ENCODE measurements at regions not wholly inside any gene's neighbourhood (a gene's known extent, or its start where the extent isn't known, plus 50 kb on each side); places are given as distances from the start of the nearest gene placed in this dataset.
A peak's percentile ranks its signal among the peaks of the same experiment; 100 is the strongest.
"Not testable (repeated sequence)": the region's sequence is repeated elsewhere in the genome, so short reads cannot be mapped to it uniquely, and the experiment has no call there.

DNA sequence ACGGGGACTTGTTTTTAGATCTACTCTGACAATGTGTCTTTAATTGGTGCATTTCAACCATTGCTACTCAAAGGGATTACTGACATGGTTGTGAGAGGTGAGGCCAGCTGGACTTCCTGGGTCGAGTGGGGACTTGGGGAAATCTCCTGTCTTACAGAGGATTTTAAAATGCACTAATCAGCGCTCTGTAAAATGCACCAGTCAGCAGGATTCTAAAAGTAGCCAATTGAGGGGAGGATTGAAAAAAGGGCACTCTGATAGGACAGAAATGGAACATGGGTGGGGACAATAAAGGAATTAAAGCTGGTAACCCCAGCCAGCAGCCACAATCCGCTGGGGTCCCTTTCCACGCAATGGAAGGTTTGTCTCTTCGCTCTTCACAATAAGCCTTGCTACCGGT, 122.5 kb upstream of the SNRPN start:
- Histone ChIP-seq H3K27ac (no peak overlapping the region), H3K4me3 (no peak overlapping the region), H3K36me3 (no peaks in the 10 kb centered on the region), H3K27me3 (replicated peaks; ENCODE audit: insufficient read depth) (no peaks in the 10 kb centered on the region), H3K9me3 (no peaks in the 10 kb centered on the region), H3K4me1 (ENCODE audit: control insufficient read depth in 1 of 2, low read depth in 2 of 2) (no peaks in the 10 kb centered on the region)
- DNase-seq (ENCODE audit: low spot score) (no peak), ATAC-seq (ENCODE audit: insufficient number of reproducible peaks, low FRiP score, low read depth) (no peak)
- no peak for TF ChIP-seq CTCF (IDR thresholded peaks at IDR 0.05)

DNA sequence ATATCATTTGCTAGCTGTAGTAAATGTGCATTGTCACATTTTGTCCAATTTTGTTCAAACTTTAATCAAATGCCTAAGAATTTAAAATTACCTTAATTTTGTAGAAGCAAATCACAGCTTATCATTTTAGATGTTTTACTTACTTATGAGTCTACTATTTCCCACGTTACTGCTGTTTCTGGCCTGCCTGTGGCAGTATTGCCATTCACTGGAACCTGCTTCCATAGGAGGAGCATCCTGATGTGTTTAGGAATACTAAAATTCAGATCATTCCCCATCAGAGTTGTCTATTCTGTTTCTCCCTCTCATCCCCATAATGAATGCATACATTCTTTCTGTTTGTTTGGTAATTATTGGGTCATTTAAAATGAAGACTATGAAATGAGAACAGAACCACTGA, 119.5 kb upstream of the SNRPN start:
- Histone ChIP-seq H3K4me1 (ENCODE audit: control insufficient read depth in 1 of 2, low read depth in 2 of 2) (no peaks in the 10 kb centered on the region), H3K27me3 (replicated peaks; ENCODE audit: insufficient read depth) (no peaks in the 10 kb centered on the region), H3K4me3 (no peak overlapping the region), H3K27ac (no peak overlapping the region), H3K36me3 (no peaks in the 10 kb centered on the region), H3K9me3 (no peaks in the 10 kb centered on the region)
- DNase-seq (ENCODE audit: low spot score) (no peak), ATAC-seq (ENCODE audit: insufficient number of reproducible peaks, low FRiP score, low read depth) (no peak)
- no peak for TF ChIP-seq CTCF (IDR thresholded peaks at IDR 0.05)

DNA sequence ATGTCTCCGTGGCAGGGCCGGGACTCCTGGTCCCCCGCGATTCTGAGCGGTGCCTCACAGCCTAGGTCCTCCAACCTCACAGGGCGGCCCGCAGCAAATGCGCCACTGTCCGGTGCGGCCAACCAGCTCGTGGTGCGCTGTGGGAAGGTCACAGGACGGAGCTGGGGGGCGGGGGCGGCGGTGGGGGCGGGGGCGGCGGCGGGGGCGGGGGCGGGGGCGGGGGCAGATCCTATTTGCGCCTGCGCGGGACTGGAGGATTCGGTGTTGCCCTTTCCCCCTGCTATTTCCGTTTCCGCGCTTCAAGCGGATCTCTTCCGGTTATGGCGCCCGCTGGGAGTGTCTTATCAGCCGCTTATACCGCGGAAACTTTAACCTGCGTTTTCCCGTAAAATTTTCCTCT, 106.7 kb upstream of the SNRPN start:
- no peak for TF ChIP-seq CTCF (IDR thresholded peaks at IDR 0.05)
- ATAC-seq (ENCODE audit: insufficient number of reproducible peaks, low FRiP score, low read depth), result no peak
- Histone ChIP-seq H3K27ac (peak overlapping the region in 1 of 2 donors; percentile 53), H3K4me1 (ENCODE audit: control insufficient read depth in 1 of 2, low read depth in 2 of 2) (no peaks in the 10 kb centered on the region), H3K9me3 (no peaks in the 10 kb centered on the region), H3K36me3 (no peaks in the 10 kb centered on the region), H3K27me3 (replicated peaks; ENCODE audit: insufficient read depth) (no peaks in the 10 kb centered on the region), H3K4me3 (peak overlapping the region; percentile 68)
- no peak for DNase-seq (ENCODE audit: low spot score)

DNA sequence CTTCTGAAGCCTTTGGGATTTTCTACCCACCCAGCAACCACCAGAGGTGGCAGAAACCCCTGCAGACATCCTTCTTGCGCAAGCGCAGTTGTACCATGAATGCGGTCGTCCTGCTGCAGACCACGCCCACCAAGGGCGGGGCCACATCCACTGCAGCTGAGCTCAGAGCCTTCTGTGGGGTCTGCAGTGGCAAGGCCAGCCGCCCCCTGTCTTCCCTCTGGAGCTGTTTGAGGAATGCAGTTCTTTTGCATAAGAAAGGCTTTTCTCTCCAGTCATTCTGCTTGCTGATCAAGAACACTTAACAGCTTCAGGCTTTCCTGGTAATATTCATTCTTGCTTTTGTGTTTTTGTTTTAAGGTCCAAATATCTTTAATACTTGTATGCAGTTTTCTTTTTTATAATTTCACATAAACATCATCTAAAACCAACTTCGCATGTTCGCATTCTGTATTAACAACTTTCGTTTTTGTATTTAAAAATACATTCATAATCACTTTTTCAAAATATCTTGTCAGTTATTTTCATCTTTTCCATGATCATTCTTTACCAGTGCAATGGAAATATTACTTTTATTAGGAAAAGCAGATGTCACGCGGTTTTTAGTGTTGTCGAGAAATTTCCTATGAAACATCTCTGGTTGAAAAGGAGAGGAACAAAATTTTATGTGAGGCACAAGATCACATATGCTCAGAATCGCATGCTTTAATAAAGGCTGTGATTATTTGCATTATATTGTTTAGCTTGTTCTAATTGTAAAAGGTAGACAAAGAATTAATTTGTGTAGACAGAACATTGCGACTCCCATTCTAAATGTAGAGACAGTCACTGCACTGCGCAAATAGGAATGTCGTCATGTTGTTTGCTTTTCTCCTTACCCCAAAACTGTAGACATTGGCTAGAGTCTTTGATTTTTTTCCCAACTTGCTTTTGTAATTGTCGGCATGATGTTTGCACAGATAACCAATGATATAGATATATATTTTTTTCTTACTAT, 98.1 kb upstream of the SNRPN start:
- DNase-seq (ENCODE audit: low spot score), result no peak
- H3K4me3 ChIP-seq, result peak overlapping the region; percentile 67
- peak overlapping the region; percentile 52 to 69 for H3K27ac ChIP-seq
- TF ChIP-seq CTCF (IDR thresholded peaks at IDR 0.05), result no peak
- peaks cover 0 to 15% of the 10 kb centered on the region in 2 donors for H3K4me1 ChIP-seq (ENCODE audit: control insufficient read depth in 1 of 2, low read depth in 2 of 2)
- no peaks in the 10 kb centered on the region for H3K36me3 ChIP-seq
- no peak for ATAC-seq (ENCODE audit: insufficient number of reproducible peaks, low FRiP score, low read depth)
- no peaks in the 10 kb centered on the region for H3K9me3 ChIP-seq
- H3K27me3 ChIP-seq (replicated peaks; ENCODE audit: insufficient read depth), result no peaks in the 10 kb centered on the region

DNA sequence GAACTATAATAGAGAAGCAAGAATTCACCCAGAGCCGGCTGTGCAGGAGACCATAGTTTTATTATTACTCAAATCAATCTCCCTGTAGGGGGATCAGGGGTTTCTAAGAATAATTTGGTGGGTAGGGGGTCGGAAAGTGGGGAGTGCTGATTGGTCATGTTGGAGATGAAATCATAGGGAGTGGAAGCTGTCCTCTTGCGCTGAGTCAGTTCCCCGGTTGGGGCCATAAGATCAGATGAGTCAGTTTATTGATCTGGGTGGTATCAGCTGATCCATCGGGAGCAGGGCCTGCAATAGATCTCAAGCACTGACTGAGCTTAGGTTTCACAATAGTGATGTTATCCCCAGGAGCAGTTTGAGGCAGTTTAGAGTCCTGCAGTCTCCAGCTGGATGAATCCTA, 97.0 kb upstream of the SNRPN start:
- peak overlapping the region; percentile 67 for H3K4me3 ChIP-seq
- no peaks in the 10 kb centered on the region for H3K36me3 ChIP-seq
- TF ChIP-seq CTCF (IDR thresholded peaks at IDR 0.05), result no peak
- ATAC-seq (ENCODE audit: insufficient number of reproducible peaks, low FRiP score, low read depth) (no peak), DNase-seq (ENCODE audit: low spot score) (no peak)
- no peaks in the 10 kb centered on the region for H3K9me3 ChIP-seq
- H3K27me3 ChIP-seq (replicated peaks; ENCODE audit: insufficient read depth), result no peaks in the 10 kb centered on the region
- peak overlapping the region; percentile 69 to 81 for H3K27ac ChIP-seq
- peaks cover 0 to 15% of the 10 kb centered on the region in 2 donors for H3K4me1 ChIP-seq (ENCODE audit: control insufficient read depth in 1 of 2, low read depth in 2 of 2)

DNA sequence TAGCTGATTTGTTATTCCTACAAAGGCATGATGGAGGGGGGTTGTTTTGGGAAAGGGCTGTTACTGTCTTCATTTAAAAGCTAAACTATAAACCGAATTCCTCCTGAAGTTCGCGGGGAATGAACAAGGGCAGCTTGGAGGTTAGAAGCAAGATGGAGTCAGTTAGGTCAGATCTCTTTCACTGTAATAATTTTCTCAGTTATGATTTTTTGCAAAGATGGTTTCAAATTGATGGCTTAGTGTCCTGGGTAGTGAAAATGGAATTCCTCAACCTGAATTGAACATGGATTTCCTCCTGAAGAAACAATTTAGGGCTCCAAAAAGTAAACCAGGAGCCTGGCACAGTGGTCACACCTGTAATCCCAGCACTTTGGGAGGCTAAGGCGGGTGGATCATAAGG, 96.6 kb upstream of the SNRPN start:
- H3K4me3 ChIP-seq, result peak overlapping the region; percentile 67
- peak overlapping the region; percentile 69 to 81 for H3K27ac ChIP-seq

More for the DNA sequence above, 96.6 kb upstream of the SNRPN start:
- H3K27me3 ChIP-seq (replicated peaks; ENCODE audit: insufficient read depth); H3K36me3 ChIP-seq; H3K9me3 ChIP-seq; ATAC-seq (ENCODE audit: insufficient number of reproducible peaks, low FRiP score, low read depth); DNase-seq (ENCODE audit: low spot score): not testable (repeated sequence)
- peaks cover 0 to 15% of the 10 kb centered on the region in 2 donors for H3K4me1 ChIP-seq (ENCODE audit: control insufficient read depth in 1 of 2, low read depth in 2 of 2)

Measured in thoracic aorta (tissue), 2 donors.